ENCODE measurements at regions not wholly inside any gene's neighbourhood (a gene's known extent, or its start where the extent isn't known, plus 50 kb on each side); places are given as distances from the start of the nearest gene placed in this dataset.

DNA sequence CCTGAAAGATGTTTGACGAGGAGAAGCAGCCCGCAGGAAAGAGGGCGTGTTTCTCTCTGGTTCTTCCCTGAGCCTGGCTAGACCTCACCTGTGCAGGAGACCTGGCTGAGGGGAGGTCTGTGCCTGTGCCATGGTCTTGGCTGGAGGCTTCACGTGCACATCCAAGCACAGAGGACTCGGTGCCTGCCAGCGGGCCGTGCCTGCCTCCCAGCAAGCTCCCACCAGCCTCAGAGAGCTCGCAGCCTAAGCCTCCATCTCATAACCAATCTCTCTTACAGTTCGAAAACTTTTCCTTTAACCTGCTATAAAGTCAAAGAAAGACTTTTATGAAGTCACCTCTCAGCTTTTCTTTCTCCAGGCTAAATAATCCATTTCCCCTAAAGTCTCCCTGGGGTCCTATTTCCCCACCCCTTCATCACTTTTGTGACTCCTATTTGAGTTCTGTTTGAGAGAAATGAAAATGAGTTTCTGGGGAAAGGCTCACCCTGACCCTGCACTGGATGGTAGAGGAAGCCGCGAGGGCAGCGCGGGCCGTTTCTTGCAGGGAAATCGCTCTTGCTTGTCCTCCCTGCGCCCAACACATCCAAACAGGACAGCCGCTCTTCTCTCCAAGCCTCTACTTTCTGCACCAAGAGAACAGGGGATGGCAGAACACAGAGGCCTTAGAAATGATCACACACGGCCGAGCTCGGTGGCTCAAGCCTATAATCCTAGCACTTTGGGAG is 521.0 kb downstream of the SOX11 start:
- no peak for DNase-seq

- no peak for DNase-seq
Measured at GRCh38 chr2:6214471-6214870, 522.3 kb downstream of the SOX11 start.

GRCh38 chr2:6215053-6215452 is 522.9 kb downstream of the SOX11 start:
- no peak for DNase-seq

DNA sequence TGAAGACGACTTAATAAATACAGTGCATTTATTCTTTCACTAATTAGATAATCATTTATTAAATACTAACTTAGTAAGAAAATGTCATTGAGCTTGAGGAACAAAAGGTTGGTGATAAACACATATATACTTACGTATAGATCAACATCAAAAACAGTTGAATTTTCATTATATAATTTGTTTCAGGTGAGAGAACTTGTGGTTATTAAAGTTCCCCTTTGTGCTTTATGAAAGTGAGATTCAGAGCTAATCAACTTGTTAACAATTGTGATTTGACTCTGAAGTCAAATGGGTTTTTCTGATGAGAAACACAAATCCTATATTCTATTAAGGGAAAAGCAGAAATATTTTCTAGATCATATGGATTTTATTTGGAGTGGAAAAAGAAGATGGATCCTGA is 524.0 kb downstream of the SOX11 start:
- no peak for DNase-seq

- no peak for DNase-seq
Measured at GRCh38 chr2:6218926-6219325, 526.7 kb downstream of the SOX11 start.

- no peak for DNase-seq
Measured at GRCh38 chr2:6219906-6220305, 527.7 kb downstream of the SOX11 start.

- DNase-seq, result no peak
Measured at GRCh38 chr2:6222296-6222695, 530.1 kb downstream of the SOX11 start.

- peak in 1 of 2 donors; percentile 17 for DNase-seq
Measured at GRCh38 chr2:6224267-6224666, 532.1 kb downstream of the SOX11 start.

DNA sequence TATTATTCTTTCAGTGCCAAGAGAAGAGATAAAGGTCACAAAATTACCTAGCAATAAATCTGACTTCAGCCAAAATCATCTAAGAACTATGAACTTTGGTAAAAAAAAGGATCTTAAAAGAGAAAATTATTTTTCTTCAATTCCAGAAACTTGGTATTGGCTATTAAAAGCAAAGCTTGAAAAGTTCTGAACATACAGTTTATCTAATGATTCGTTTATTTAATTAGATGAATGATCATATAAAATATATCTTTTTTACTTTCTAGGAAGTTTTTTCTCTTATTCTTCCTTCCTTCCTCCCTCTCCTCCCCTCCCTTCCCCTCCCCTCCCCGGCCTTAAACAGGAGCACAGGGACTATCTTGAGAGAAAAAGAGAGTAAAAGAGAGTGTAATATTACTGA is 536.1 kb downstream of the SOX11 start:
- no peak for DNase-seq

- DNase-seq, result no peak
Measured at GRCh38 chr2:6231166-6231565, 539.0 kb downstream of the SOX11 start.

DNA sequence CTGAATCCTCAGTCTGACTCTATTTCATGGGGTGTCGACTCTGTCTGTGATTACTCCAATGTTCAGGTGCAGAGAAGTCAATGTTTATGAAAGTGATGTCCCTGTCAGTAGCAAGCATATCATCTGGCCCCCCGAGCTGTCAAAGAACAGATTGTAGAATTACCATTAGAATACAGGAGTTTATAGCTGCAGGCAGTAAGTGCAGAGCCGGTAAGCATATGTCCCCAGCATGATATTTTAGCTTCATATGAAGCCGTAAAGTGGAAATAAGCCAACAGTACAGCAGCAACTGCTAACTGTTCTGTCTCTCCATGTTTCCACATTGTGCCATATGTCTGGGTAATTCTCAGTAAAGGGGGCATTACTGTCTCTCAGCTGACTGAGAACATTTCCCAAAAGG is 541.8 kb downstream of the SOX11 start:
- no peak for DNase-seq

GRCh38 chr2:6234702-6235101 is 542.5 kb downstream of the SOX11 start:
- no peak for DNase-seq

DNA sequence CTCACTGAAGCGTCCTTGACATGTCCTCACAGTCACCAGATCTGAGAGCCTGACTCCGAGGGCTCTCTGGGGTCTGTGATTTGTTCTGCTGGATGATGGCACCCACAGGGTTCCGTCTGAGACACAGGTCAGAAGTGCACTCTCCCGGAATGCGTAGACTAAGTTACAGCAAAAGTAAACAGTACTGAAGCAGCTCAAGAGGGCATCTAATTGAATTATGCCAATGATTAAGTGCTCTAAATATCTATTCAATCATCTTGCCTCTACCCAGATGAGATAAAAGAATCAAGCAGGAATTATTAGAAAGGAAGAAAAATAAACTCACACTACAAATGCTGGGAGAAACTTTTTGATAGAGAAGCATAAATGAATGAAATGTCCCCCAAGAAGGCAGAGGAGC is 544.1 kb downstream of the SOX11 start:
- no peak for DNase-seq

- no peak for DNase-seq
Measured at GRCh38 chr2:6237039-6237660, 545.0 kb downstream of the SOX11 start.

DNA sequence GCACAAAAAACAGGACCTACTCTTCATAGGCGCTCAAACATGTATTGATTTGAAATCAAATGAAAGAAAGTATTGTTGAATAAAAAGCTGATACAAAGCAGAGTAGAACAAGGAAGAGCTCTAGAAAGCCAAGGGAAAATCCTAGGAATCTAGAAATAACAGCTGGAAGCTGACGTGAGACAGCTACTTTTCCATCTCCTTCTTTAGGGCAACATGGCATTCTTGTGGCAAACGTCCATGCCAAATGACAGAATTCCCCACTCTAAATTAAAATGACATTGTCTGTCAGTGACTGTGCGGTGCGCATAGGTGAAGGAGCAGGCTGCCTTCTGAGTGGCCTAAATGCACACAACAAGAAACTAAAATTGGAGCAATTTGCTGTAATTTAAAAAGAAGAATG is 557.4 kb downstream of the SOX11 start:
- DNase-seq, result no peak

DNA sequence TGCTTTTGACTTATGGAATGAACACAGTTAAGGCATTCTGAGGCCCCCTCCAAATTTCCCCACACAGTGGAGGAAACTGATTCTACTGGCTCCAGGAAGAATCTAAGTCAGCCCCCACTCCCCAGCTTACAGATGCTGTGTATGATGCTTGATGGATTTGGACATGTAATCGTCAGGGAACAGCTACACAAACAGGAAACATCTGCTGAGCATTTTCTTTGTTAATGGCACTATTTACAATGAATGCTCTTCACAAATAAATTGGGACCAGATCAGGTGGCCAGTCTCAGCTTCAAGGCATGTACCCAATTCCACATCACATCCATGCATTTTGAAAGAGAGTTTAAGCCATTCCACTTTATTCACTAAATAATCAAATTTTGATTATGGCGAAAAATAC is 562.3 kb downstream of the SOX11 start:
- DNase-seq, result no peak

DNA sequence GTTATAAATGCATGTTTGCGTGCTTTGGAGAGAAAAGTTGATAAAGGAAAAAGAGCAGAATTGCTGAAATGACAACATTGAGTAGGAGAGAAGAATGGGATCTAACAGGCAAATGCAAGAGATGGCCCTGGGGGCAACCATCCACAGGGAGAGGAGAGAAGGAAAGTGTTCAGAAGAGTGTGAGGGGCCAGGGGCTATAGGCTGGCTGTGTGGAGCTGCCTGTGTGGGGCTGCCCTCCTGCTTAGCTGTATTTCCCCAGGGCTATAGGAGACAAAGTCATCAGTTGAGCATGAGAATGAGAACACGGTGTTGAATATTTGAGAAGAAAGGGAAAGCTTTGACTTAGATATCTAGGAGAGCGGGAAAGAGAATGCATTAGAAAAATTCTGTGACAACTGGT is 572.0 kb downstream of the SOX11 start:
- DNase-seq, result no peak

GRCh38 chr2:6281524-6281923 is 584.2 kb downstream of the CMPK2 start:
- no peak for DNase-seq

GRCh38 chr2:6283259-6283658 is 582.4 kb downstream of the CMPK2 start:
- no peak for DNase-seq

GRCh38 chr2:6287406-6287805 is 578.3 kb downstream of the CMPK2 start:
- DNase-seq, result no peak

GRCh38 chr2:6288791-6289190 is 576.9 kb downstream of the CMPK2 start:
- DNase-seq, result no peak

DNA sequence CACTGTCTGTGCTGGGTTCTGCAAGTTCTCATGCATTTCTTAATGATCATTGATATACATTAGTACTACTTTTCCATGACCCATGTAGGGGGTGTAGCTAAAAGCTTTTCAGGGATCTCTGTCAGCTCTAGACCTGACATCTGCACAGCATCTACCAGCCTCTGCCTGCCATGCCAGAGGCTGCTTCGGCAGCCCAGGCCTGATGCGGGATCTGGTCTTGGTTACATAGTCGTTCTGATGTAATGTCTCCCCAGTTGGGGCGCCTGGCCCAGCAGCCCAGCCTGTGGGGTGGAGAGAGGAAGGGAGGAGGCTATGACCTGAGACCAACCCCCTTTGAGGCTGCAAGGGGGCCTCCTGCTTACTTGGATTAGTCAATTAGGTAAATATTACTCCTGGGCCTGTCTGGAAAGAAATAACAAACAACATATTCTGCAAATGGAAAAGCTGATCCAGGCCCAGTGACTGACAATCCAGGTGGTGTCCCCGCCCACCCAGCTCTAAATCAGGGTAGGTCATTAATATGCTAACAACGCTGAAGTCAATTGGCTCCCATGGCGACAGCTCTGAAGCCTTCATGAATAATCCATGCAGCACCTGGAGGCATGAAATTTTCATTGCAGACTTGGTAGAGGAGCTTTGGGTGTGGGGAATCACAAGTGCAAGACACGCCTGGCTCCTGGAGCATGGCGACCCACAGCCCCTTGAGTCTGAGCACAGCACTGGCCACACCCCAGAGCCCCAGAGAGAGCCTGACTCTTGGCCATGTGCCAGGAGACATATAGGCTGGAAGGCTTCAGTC is 575.3 kb downstream of the CMPK2 start:
- no peak for DNase-seq

GRCh38 chr2:6294791-6295190 is 570.9 kb downstream of the CMPK2 start:
- no peak for DNase-seq

DNA sequence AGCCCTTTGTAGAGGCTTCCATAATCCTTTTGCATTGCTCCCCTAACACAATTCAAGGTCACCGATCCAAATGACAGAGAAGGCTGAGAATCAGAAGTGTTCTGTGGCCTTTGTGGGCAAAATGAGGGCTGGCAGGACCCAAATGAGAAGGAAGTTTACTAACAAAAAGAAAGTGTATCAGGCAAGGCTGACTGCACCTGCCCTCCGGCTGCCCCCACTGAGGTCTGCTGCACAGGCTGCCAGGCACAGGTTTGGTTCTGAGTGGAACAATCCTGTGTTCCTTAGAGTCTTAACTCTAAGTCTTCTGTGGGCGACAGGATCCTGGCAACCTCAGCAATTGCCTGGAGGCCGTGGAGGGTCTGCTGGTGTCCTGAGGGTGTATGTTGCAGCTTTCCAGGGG is 568.5 kb downstream of the CMPK2 start:
- DNase-seq, result no peak
